Activated CD8-positive, alpha-beta T cell treated with anti-CD3 and anti-CD28 coated beads, Interleukin-2, amount 10 ng/mL, durations not matched to agents 7 days and 5 days (primary cell): ENCODE measurements at regions not wholly inside any gene's neighbourhood (a gene's known extent, or its start where the extent isn't known, plus 50 kb on each side); places are given as distances from the start of the nearest gene placed in this dataset.
A peak's percentile ranks its signal among the peaks of the same experiment; 100 is the strongest.

Experiments used
- ATAC-seq: fragments of 150-1000 bp; cut with Tn5 transposase; one replicate; pipeline ENCODE4 v1.10.0; 2021; ENCODE audit warnings: moderate library complexity
- CTCF ChIA-PET: fragments of 350-600 bp; sonication (Branson Sonifier 250); formaldehyde crosslinking; loops from one replicate; lab custom pipeline; 2021; ENCODE audit warnings: antibody characterized with exemption; lab: Charles Lee
- POLR2A ChIA-PET: fragments of 350-600 bp; sonication (Branson Sonifier 250); formaldehyde crosslinking; loops from one replicate; lab custom pipeline; 2021; ENCODE audit warnings: antibody characterized with exemption; lab: Charles Lee
- DNase-seq: peaks from one replicate; pipeline ENCODE4 v3.0.0-alpha.2; 2020
- H3K27ac Mint-ChIP-seq: one replicate; pipeline ENCODE4 v1.8.0; 2021; ENCODE audit warnings: mild to moderate bottlenecking, mixed read lengths
- H3K27me3 Mint-ChIP-seq: one replicate; pipeline ENCODE4 v1.8.0; 2021; ENCODE audit warnings: low read depth, mixed read lengths
- H3K36me3 Mint-ChIP-seq: one replicate; pipeline ENCODE4 v1.8.0; 2021; ENCODE audit warnings: low read depth, mixed read lengths
- H3K4me1 Mint-ChIP-seq: one replicate; pipeline ENCODE4 v1.8.0; 2021; ENCODE audit warnings: low read depth, mixed read lengths
- H3K4me3 Mint-ChIP-seq: one replicate; pipeline ENCODE4 v1.8.0; 2021; ENCODE audit warnings: mild to moderate bottlenecking, mixed read lengths
- H3K9me3 Mint-ChIP-seq: one replicate; pipeline ENCODE4 v1.8.0; 2022; ENCODE audit warnings: mixed read lengths; ENCODE audit not compliant: insufficient read depth

DNA sequence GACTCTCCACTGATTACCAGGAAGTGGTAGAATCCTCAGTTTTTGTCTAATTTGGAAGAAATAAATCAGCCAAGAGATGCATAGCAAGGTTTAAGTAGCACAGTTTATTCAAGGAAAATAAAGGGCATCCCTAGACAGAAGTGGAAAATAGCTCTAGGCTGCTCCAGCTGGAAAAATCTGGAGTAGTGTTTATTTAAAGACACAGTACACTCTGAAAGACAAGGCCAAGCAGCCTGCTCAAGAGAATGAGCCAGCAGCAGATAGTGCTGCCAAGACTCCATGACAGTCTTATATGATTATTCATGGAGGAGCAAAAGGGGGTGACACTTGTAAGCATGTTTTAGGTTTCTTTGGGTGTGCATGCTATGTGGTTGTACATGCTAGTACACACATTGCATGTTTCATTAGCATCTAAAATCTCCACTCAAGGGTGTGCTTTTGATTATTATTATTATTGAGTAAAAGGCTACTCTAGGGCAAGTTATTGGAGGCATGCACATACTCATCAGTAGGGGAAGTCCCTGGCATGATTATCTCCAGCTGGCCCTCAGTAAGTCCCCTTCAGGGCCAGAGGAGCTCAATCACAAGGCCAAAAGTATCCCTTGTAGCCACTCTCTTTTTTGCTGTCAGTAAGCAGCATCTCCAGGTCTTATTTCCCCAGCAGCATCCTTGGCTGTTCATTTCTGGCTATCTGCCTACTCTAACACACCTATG, 85.1 kb upstream of the USP9Y start:
- ATAC-seq (no peak), DNase-seq (no peak)
- ChIA-PET POLR2A (no interaction called here), CTCF (interaction anchor here (1.1 kb wide), 1 partner anchor 16 kb away, joined by 3 read pairs; no protein-coding TSS in a partner anchor)
- Mint-ChIP-seq H3K4me1 (no peaks in the 10 kb centered on the region), H3K4me3 (no peak overlapping the region), H3K27ac (no peak overlapping the region), H3K36me3 (peaks cover 9% of the 10 kb centered on the region), H3K9me3 (peaks cover 4% of the 10 kb centered on the region), H3K27me3 (no peaks in the 10 kb centered on the region)

DNA sequence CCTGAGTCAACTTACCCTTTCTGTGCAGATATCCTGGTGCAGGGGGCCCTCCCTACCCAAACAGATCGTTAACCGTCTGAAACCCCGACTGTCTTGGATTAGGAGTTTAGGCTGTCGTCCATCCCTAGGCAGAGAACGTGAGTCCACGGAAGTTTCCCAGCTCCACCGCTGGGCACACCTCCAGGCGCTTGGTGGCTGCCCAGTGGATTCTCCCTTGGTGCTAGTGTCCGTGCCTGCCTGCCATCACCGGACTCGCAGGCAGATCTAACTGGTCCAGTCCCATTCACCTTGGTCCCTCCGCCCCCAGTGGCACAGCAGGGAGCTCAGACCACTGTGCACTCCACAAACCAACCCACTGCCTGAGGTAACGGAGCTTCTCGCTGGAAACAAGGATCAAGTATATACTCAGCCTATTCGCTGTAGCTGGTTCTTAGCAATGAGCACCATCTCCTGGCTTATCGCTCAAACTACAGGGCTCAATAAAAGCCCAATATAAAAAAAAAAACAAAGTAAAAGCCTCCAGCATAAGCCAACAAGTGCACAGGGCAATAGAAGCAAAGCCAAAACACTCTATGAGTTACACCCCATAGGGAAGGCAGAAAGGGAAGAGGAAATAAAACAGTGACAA, 79.5 kb upstream of the USP9Y start:
- POLR2A ChIA-PET = no interaction called here
- ATAC-seq = no peak
- CTCF ChIA-PET = interaction anchor here (1.0 to 1.8 kb wide), 5 partner anchors 21 to 142 kb away, joined by 3 to 5 read pairs (median 3); no protein-coding TSS in a partner anchor
- H3K9me3 Mint-ChIP-seq = no peaks in the 10 kb centered on the region
- H3K4me1 Mint-ChIP-seq = peaks cover 5% of the 10 kb centered on the region
- peak; percentile 22 for DNase-seq
- H3K4me3 Mint-ChIP-seq = no peak overlapping the region
- peaks cover 1% of the 10 kb centered on the region for H3K27me3 Mint-ChIP-seq
- H3K27ac Mint-ChIP-seq = no peak overlapping the region
- H3K36me3 Mint-ChIP-seq = no peaks in the 10 kb centered on the region

DNA sequence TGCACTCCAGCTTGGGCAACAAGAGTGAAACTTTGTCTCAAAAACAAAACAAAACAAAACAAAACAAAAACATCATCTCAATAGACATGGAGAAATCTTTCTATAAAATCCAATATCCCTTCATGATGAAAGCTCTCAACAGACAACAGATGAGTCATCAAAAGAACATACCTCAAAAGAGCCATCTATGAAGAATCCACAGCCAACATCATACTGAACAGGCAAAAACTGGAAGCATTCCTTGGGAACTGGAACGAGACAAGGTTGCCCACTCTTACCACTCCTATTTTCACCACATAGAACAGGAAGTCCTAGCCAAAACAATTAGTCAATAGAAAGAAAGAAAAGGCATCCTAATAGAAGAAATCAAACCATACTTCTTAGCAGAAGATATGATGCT, 77.8 kb upstream of the USP9Y start:
- CTCF ChIA-PET = no interaction called here
- no peaks in the 10 kb centered on the region for H3K9me3 Mint-ChIP-seq
- ATAC-seq = no peak
- no peak overlapping the region for H3K27ac Mint-ChIP-seq
- H3K36me3 Mint-ChIP-seq = no peaks in the 10 kb centered on the region
- POLR2A ChIA-PET = no interaction called here
- peaks cover 15% of the 10 kb centered on the region for H3K4me1 Mint-ChIP-seq
- H3K27me3 Mint-ChIP-seq = peaks cover 1% of the 10 kb centered on the region
- H3K4me3 Mint-ChIP-seq = no peak overlapping the region
- DNase-seq = no peak

DNA sequence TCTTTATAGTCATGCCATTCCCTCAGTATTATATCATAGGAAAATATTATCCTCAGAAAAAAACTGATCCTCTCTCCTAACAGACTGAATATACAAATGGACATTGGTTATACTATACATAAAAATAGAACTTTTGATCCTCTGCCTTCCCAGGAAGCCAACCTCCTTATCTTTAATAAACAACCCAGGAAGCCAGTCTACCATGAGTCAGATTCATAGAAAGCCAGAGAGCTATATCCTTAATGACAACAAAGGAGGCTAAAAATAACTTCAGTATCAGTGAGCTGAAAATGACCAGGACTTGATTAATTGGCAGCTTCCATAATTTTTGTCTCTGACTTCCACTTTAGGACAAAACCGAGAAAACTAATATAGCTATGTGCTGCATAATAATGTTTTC, 58.0 kb upstream of the USP9Y start:
- CTCF ChIA-PET = no interaction called here
- POLR2A ChIA-PET = no interaction called here
- Mint-ChIP-seq H3K27ac (no peak overlapping the region), H3K4me1 (no peaks in the 10 kb centered on the region), H3K9me3 (no peaks in the 10 kb centered on the region), H3K27me3 (no peaks in the 10 kb centered on the region), H3K36me3 (no peaks in the 10 kb centered on the region), H3K4me3 (no peak overlapping the region)
- no peak for DNase-seq
- ATAC-seq = no peak

DNA sequence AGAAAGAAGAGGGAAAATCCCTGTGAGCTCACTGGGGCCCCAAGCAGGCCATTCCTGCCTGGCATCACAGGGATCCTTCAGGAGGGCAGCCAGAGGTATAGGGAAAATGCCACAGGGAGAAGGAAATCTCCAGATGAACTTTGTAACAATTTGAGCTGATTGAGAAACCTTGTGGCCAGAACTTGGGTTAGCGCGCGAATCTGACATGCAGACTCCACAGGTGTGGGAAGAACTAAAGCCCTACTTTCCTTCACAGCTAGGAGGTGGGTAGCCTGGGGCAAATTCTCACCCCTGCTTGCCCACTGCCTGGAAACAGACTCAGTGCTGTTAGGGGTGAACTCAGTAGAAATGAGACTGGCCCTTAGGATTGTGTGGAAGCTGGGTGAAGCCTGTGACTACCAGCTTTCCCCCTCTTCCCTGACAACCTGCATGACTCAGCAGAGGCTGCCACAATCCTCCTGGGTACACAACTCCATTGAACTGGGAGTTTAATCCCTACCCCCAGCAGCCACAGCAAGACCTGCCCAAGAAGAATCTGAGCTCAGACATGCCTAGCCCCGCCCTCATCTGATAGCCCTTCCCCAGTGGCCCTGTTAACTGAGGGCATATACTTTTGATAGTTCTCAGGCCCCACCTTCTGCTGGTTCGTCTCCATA, 57.2 kb upstream of the USP9Y start:
- DNase-seq (no peak), ATAC-seq (no peak)
- Mint-ChIP-seq H3K4me3 (no peak overlapping the region), H3K27ac (no peak overlapping the region), H3K36me3 (no peaks in the 10 kb centered on the region), H3K4me1 (no peaks in the 10 kb centered on the region), H3K27me3 (no peaks in the 10 kb centered on the region), H3K9me3 (no peaks in the 10 kb centered on the region)
- CTCF ChIA-PET = no interaction called here
- POLR2A ChIA-PET = no interaction called here

DNA sequence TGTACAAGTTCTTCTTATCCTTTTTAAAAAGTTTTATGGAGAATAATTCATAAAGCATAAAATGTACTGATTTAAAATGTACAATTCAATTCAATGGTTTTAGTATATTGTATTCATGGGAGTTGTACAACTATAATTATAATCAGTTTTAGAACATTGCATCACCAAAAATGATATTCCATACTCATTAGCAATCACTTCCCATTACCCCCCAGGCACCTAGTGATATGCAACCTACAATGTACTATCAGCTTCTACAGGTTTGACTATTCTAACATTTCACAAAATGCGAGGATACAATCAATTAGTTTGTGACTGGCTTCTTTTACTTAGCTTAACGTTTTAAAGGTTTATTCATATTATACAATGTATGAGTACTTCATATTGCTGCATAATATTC, 49.9 kb upstream of the USP9Y start:
- ChIA-PET CTCF (no interaction called here), POLR2A (no interaction called here)
- no peak overlapping the region for H3K4me3 Mint-ChIP-seq
- H3K36me3 Mint-ChIP-seq = no peaks in the 10 kb centered on the region
- DNase-seq (no peak), ATAC-seq (no peak)
- no peaks in the 10 kb centered on the region for H3K9me3 Mint-ChIP-seq
- no peaks in the 10 kb centered on the region for H3K27me3 Mint-ChIP-seq
- H3K4me1 Mint-ChIP-seq = no peaks in the 10 kb centered on the region
- H3K27ac Mint-ChIP-seq = no peak overlapping the region
